HG03378 (cell line): ENCODE measurements at regions not wholly inside any gene's neighbourhood (a gene's known extent, or its start where the extent isn't known, plus 50 kb on each side); places are given as distances from the start of the nearest gene placed in this dataset.

ENCODE experiments used
- ATAC-seq: cut with Tn5 transposase; IDR thresholded peaks from one replicate; pipeline ENCODE4 v1.9.1; 2021; ENCODE audit warnings: mild to moderate bottlenecking, moderate library complexity; ENCODE audit not compliant: unreplicated experiment

DNA sequence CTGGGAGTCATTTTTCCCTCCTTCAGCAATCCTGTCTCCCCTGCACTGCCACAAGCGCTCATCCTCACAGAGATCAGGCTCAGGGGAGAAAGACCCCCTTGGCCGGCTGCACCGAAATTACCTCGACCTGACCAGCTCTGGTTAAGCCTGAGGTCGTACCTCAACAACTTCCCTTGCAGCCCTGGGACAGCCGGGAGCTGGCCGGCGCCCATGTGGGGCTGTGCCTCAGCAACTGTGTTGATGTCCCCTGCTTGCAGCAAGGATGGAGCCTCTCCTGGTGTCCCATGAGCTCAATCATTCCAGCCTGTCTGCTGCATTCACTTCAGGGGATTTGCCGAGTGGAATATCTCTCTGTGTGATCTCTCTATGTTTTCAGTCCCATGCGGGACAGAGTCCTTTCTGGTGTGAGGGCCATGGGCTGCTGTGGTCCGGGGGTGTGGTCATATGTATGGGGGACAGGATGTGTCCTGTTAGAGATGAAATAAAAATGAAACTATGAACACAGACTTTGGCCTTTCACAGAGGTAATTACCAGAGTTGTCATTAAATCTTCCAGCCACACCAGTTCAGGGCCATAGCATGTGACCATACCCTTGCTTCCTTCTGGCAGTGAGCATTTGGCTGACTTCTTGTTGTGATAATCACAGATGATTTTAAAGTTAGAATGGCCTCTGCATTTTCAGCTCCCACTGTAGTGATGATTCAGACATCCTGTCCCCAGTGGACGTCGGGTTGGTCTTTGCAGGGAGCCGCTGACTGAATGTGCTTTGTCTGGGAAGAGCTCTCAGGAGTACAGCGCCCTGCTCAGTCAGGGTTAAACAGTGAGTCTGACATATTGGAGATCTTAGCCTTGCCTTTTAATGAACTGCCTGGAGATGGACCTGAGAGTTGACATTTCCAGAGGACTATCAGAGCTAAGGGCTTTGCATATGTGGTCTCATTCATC is 405.9 kb downstream of the AACS start:
- no peak for ATAC-seq

- no peak for ATAC-seq
Measured at GRCh38 chr12:125473501-125473900, 408.3 kb downstream of the AACS start.

- ATAC-seq = no peak
Measured at GRCh38 chr12:125487336-125487735, 422.1 kb downstream of the AACS start.

DNA sequence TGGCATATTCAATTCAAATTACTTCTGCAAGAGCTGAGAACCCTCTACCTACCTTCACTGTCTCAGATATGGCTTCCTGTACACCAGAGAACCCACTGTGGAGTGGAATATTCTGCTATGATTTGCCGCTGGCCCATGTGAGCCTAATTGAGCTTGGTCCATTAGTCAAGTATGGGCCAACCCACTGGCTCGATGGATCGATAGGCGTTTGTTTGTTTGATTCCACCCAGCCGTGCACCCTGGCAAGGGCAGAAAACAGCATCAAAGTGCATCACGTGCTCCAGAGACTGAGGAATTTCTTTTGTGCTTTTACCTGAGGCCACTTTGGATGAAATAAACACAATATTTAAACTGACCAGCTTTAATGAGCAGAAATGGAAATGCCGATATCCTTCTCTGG is 426.3 kb downstream of the AACS start:
- ATAC-seq = no peak

DNA sequence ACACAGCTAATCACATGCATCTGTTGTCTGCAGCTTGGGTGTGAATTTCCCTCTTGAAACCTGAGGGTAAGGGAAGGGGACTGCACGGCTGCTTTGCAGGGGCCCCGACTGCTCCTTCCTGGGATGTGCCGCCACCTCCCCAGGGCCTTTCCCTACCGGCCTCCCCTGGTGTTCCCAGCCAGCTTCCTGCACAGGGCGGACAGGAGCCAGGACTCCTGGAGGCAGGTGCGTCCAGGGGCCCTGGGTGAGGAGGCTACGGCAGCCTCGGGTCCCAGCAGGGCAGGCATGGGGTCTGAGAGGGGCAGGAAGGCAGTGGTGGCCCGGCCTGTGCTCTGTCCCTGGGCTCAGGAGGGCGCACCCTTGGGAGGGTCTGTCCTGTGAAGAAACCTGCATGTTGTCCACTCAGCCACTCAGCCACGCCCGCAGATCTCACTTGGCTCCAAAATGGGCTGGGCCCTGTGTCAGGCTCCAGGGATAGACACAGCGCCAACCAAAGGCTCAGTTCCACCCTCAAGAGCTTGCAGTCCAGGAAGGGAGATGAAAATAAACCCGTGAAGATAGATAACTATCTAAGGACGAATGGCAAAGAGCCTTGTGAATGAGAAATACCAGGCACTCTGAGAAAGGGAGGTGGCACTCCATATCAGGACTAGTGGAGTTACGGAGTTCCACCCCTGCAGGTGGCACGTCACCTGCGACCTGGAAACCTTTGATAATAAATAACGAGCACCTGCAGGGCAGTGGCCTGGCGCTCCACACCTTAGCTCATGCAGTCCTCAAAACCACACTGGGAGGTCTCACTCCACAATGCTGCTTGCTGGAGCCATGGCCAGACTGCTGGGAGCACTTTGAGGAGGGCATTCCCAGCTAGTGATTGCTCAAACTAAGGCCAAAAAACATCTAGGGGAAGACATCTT is 427.4 kb downstream of the AACS start:
- ATAC-seq = no peak

DNA sequence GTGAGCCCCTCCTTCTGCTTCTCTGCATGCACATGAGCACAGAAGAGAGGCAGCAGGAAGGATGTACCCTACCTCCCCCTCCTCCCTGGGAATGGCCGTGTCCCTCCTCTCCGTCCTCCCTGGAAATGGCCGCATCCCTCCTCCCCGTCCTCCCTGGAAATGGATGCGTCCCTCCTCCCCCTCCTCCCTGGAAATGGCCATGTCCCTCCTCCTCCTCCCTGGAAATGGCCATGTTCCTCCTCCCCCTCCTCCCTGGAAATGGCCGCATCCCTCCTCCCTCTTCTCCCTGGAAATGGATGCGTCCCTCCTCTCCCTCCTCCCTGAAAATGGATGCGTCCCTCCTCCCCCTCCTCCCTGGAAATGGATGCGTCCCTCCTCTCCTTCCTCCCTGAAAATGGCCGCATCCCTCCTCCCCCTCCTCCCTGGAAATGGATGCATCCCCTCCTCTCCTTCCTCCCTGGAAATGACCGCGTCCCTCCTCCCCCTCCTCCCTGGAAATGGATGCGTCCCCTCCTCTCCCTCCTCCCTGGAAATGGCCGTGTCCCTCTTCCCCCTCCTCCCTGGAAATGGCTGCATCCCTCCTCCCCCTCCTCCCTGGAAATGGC is 428.6 kb downstream of the AACS start:
- ATAC-seq = no peak

DNA sequence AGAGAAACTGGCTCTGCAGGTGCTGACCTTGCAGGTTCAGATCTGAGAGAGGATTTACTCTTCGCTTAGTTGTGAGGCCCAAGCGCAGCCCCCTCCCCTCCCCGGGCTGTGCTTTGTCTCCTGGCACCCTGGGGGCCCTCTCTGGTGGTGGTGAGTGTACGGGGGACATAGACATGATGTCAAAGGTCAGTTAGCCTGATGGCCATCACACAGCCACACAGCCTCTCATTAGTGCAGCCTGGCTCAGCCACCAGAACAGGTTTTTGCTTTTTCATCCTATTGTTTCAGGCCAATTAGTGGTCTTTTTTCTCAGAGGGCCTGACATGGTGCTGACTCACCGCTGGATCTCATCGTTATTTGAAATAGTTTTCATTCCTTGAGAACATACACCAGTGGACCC is 437.9 kb downstream of the AACS start:
- no peak for ATAC-seq

GRCh38 chr12:125509195-125509594 is 444.0 kb downstream of the AACS start:
- no peak for ATAC-seq

GRCh38 chr12:125512541-125513298 is 447.5 kb downstream of the AACS start:
- ATAC-seq = no peak

DNA sequence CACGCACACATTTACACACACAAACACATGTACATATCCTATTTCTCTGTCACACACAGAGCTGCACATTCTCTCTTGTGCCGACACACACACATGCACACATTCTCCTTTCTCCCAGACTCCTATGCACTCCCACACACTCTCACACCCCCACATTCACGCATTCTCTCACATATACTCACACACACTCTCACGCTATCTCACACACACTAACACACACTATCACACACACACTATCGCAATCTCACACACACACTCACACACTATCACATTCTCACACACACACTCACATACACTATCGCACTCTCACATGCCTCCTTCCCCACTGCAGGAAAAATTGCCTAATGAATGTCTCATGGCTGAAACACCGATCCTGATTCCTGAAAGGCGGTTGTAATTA is 450.7 kb downstream of the AACS start:
- no peak for ATAC-seq

DNA sequence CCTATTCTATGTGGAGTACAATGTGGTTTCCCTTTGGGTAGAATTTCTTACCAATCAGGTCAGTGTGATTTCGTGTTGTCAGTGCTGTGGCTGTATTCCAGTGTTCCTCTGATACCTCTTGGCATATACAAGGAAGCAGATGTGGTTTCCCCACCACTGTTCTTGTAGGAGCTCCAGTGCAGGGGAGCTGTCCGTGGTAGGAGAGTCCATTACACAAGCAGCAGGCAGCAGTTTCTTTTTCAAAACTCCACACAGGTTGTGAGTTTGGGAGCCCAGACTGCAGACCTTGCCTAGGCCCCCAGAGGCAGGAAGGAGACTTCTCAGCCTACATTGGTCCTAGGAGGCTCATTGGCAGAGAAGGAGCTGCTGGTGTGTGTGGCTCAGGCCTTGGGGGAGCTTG is 452.8 kb downstream of the AACS start:
- no peak for ATAC-seq

- ATAC-seq = no peak
Measured at GRCh38 chr12:125519026-125519651, 453.9 kb downstream of the AACS start.

GRCh38 chr12:125525879-125526278 is 460.6 kb downstream of the AACS start:
- no peak for ATAC-seq

DNA sequence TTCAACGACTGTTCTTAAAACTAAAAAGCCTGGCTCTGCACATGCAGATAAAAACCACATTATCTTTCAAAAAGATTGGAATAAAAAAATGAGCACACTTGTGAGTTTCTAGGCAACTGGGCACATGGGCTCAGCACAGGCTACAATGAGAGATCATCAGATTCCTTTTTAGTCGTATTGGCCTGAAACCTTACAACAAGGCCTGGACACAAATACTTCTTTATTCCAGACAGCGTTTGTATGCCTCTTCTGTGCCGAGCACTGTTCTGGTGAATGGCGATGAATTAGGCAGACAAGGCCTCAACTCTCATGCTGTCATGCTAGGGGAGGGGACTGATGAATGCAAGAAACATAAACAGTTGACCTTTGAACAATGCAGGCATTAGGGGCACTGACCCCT is 463.0 kb downstream of the AACS start:
- ATAC-seq = no peak

- no peak for ATAC-seq
Measured at GRCh38 chr12:125530201-125530600, 465.0 kb downstream of the AACS start.

GRCh38 chr12:125530876-125531275 is 465.6 kb downstream of the AACS start:
- no peak for ATAC-seq

- ATAC-seq = no peak
Measured at GRCh38 chr12:125531574-125531973, 466.3 kb downstream of the AACS start.

DNA sequence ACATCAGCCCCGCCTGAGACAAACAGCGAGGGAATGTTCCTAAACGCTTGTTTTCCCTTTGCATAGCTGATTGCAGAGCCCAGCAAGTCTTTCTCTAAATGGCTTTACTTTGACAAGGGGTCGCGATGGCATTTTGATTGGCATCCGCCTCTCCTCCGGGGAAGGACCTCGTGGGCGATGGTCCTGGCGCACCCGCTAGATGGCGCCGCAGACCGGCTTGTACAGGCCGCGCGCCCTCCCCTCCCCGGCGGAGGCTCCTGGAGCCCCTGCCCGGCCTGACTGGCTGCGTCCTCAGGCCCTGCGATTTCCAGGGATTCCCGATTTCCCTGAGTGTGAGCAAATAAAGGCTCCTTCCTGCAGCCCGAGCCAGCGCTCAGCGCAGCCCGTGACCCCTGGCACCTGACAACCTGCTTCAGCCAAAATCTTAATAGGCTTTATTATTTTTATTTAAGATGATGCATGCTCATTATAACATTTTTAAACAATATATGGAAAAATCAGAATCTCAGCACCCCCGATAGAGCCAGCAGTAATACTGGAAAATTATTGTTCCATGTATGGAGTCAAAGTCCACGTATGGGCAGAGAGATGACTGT is 468.3 kb downstream of the AACS start:
- no peak for ATAC-seq

DNA sequence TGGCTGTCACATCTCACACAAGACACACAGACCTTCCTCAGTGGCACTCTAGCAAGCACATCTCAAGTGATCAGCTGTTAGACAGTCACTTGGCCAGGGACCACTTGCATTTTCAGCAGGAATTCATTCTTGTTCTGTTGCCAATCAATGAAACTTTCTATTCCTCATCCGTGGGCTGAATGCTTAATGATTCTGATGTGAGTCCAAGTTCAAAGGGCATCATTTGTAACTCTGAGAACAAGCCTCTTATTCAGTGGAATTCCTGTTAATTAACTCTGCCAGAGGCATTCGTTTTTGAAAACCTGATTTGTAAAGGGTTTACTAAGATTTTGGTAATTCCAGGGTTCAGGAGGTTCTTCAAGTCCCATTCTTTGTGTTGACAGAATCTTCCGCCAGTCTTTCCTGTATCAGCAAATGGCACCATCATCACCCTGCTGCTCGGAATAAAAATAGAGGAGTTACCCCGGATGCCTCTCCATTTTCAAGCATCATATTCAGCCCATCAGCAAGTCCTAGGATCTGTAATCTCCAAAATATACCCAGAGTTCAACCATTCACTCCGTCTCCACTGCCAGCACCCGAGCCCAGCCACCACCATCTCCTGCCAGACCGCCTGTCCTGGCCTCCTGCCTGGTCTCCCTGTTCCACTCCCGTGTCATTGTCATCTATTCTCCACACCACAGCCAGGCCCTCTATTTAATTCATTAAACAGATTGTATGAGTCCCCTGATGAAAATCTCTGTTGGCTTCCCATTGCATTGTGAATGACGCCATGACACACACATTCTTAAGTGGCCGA is 473.4 kb downstream of the AACS start:
- ATAC-seq = no peak
